Esophagus muscularis mucosa (tissue), 3 donors: ENCODE measurements at regions not wholly inside any gene's neighbourhood (a gene's known extent, or its start where the extent isn't known, plus 50 kb on each side); places are given as distances from the start of the nearest gene placed in this dataset.

ENCODE experiments used
- CTCF ChIP-seq, 3 experiments: fragments of 200-600 bp in 2 of 3; fragments of 450-650 bp in 1 of 3; sonication (generic) in 2 of 3; IDR thresholded peaks; one replicate each; pipeline ENCODE4 v1.5.1; 2017 to 2019; ENCODE audit warnings: antibody characterized with exemption in 3 of 3, mild to moderate bottlenecking in 2 of 3, moderate library complexity in 1 of 3
- POLR2A ChIP-seq: fragments of 450-650 bp; IDR thresholded peaks from one replicate; pipeline ENCODE4 v1.6.1; 2017; ENCODE audit warnings: antibody characterized with exemption, moderate library complexity, mild to moderate bottlenecking, low read depth

DNA sequence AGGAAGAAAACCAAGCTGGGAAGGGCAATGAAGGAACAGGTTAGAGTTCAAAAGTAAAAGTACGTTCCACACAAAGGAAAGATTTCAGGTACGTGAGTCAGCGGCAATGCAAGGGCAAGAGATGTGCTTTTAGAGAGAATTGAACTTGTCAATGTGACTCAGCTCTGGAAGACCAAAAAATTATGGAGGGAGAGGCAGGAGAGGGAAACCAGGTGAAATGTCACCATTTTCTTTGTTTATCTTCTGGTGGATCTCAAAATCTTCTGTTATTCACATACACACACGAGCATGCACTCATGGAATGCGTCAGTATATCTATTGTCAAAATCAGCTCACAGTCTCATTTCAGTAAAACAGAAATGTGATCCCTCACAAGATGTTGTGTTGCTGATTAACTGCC lies 148.8 kb upstream of the RFX3 start:
- TF ChIP-seq CTCF (IDR thresholded peaks at IDR 0.05): no peak
- TF ChIP-seq POLR2A: no peak
